ENCODE measurements at regions not wholly inside any gene's neighbourhood (a gene's known extent, or its start where the extent isn't known, plus 50 kb on each side); places are given as distances from the start of the nearest gene placed in this dataset.
A peak's percentile ranks its signal among the peaks of the same experiment; 100 is the strongest.

DNA sequence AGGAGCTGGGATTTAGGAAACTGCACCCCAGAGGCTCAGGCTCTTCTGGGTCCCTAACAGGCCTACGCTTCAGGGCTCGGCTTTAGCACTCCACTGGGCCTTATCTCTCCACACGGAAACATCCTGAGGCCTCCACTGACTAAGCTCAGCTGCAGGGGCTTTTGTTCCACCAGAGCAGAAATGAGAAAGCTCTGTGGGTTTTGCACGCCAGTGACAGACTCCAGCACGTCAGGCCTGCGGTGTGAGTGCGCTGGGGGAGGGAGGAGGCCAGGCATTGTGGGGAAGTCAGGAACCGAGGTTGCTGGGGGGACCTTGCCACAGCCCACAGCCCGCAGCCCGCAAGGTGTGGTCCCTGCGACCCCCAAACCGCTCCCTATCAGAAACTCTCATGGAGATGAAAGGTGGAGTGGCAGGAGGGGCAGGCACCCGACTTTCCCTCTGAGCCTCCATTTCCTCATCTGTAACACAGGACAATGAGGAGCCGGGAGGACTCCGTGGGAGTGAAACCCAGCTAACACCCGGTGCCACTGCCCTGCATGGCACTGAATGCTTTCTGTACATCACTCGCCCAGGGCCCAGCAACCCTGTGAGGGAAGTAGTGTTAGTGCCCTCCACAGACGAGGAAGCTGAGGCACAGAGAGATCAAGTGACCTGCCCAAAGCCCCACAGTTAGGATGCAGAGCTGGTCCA, 106.5 kb downstream of the TPRA1 start:
- DNase-seq: peak in 2 of 4 experiments; percentile 10 to 22

DNA sequence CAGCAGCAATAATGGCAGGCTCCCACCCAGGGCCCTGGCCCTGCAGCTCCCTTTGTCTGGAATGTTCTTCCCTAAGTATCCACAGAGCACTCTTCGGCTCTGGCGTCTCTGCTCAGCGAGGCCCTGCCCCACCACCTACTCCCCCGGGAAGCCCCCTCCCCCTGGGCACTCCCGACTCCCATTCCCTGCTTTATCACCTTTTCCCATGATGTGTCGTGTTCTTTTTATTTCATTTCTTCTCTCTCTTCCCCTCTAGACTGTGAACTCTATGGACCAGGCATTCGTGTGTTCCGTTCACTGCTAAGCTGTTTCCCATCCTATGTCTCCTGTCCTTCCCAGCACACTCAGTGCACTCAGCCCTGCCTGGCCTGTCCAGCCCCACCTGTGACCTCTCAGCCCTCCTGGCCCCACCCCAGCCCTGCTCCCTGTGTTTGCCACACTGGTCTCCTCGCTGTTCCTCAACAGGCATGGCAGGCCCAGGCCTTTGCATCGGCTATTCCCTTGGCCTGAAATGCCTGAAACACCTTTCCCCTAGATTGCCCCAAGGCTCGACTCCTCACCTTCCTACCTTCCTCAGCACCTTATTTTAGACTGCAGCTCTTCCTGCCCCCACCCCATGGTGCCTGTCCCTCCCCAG, 107.4 kb downstream of the TPRA1 start:
- DNase-seq: no peak

GRCh38 chr3:127482216-127483004, 108.1 kb downstream of the TPRA1 start:
- DNase-seq: no peak

DNA sequence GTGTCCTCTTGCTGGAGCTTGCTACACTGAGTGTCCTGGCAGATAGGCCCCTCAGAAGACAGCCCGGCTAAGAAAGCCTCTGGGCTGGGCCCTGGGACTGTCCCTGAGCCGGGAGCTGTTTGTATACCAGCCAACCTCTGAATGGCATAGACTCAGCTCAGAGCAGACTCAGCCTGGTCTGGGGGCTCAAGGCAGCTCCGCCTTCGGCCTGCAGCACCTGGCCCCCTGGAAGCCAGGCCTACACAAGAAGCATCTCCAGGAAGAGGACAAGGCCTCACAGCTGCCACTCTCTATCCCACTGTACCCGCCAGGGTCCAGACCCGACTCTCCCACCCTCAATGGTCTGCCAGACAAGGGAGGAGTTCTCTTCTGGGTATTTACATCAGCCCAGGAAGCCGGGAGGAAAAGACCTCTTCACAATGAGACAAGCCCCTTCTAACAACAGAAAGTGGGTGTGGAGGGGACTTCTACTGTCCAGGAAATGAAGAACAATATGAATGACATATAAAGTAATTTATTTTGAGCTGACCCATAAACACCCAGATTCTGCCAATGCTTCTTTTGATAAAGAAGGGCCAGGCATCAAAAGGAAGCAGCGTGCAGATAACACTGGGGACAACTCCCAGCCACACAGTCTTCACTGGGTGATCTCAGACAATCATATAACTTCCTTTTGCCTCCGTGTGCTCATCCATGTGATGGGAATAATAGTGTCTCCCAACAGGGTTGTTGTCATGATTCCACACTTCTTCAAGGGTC, 110.2 kb downstream of the TPRA1 start:
- no peak for DNase-seq

GRCh38 chr3:127479449-127479848, 111.1 kb downstream of the TPRA1 start:
- DNase-seq: no peak

DNA sequence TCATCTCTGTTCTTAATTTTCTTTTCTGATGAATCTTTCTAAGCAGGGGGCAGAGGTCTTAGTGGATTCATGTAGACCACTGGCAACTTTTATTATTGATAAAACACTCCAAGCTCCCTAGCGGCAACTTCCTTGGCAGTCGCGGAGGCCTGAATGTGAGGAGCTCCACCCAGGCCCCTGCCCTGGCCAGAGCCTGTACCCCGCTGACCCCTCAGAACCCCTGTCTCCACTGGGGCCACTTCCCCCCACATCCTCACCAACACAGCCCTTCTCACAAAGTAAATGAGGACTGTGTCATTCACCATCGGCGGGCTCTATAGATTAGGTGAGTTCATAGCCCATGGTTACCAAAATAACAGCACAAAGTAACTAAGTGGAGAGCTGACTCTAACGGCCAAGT, 111.6 kb downstream of the TPRA1 start:
- no peak for DNase-seq

DNA sequence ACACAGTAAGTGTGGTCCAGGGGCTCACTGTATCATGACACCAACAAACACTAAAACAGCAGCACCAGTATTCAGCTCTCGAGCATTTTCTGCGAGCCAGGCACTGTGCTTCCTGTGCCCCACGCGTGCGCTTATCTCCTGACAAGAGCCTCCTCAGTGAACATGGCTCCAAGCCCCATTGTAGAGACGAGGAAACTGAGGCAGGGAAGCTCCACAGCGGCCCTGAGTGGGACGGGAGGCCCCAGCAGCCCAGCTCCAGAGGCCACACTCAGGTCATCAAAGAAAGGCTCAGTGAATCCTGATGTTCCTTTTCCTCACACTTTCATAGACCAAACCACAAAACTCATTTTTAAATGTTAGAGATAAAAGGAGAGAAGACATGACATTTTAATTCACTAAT, 113.1 kb downstream of the TPRA1 start:
- no peak for DNase-seq

DNA sequence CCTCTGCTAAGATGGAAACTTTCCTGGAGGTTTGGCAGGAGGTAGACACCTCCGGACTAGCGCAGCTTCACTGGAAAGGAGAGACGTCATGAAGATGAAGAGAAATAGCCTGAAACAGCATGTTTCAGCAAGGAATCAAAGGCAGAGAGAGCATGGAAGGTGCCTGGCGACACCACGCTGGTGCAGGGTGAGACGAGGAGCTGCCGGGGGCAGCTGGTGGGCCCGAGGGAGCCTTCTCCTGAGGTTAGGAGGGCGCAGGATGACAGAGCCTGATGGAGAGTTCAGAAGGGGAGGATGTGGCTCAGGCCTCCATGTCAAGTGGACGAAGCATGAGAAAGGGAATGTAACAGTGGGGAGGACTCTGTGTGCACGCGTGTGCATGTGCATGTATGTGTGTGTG, 113.6 kb downstream of the TPRA1 start:
- no peak for DNase-seq

DNA sequence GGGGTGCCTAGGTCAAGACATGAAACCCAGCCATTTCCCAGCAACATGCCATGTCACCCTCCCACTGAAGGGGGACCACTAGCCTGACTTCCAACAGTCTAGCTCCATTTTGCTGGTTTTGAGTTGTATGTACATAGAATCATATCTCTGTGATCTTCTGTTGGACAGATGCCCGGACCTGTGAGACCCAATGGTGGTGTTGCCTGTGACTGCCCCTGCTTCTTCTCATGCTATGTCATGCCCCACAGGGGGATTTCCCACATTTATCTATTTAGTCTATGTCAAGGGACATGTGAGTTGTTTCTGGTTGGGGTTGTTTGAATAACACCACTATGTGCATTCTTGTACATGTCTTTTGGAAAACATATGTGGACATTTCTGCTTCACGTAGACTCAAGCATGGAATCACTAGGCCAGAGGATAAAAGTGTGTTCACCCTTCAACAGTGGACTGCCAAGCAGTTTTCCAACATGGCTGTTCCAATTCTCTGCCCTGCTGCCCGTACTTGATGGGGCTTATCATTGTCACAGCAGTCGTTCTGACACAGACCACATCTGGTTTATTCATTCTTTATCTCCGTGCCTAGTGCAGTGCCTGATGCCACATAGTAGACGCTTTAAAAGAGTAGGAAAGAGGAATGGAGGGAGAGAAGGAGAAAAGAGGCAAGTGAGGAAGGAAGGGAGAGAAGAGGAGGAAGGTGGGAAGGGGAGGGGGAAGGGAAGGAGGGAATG, 114.4 kb downstream of the TPRA1 start:
- DNase-seq: no peak

DNA sequence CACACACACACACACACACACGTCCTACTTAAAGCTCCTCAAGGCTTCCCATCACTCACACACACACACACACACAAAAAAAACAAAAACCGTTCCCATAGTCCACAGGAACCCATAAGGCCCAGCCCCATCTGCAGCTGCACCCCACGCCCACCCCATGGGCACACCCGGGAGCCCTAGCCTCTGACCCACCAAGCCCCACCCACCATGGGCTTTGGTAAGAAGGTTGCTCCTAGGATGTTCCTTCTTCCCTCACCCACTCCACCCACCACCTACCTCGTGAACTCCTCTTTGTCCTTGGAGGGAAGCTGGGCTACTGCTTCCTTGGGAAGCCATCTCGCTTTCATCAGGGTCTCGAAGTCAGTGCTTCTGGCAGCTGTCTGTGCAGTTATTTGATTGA, 115.1 kb downstream of the TPRA1 start:
- DNase-seq: peak; percentile 13 to 59 (median 46)

- no peak for DNase-seq
Measured at GRCh38 chr3:127473244-127474024, 117.1 kb downstream of the TPRA1 start.

GRCh38 chr3:127472506-127472905, 118.0 kb downstream of the TPRA1 start:
- DNase-seq: no peak

DNA sequence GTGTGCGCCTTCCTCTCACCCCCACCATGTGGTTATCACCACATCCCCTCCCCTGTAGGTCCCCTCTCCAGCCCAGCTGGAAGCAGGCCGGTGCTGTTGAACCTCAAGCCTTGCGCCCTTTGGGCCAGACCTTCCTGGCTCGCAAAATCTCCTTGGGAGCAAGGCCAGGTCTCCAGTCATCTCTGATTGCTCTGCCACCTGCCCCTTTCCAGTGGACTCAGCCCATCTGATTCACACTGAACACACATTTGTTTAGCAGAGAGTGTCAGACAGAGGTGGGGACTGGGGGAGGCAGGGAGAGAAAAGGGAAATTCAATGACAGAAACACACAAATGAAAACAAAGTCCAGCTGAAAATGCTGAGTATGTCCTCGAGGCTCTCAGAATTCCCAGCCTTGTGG, 119.4 kb downstream of the TPRA1 start:
- no peak for DNase-seq

- no peak for DNase-seq
Measured at GRCh38 chr3:127469760-127470159, 120.8 kb downstream of the TPRA1 start.

DNA sequence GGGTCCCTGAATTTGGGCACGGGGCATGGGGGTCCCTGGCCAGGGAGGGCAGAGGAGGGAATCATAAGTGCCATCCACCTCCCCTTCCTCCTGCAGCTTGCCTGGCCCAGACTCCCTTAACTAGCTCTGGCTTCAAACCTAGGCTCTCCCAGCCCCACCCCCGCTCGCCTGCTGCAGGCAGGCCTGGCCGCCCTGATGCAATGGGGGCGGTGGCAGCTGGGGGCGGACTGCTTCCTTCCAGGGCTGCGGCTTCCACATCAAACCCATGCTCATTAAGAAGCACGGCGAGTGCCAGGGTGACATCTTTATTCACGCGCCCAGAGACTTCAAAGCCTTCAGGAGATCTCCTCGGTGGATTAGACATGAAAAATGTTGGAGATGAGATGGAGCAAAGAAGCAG, 123.1 kb downstream of the TPRA1 start:
- DNase-seq: peak in 3 of 4 experiments; percentile 10 to 52 (median 43)

- DNase-seq: no peak
Measured at GRCh38 chr3:127464642-127465041, 125.9 kb downstream of the TPRA1 start.

GRCh38 chr3:127462111-127462655, 128.3 kb downstream of the TPRA1 start:
- no peak for DNase-seq

DNA sequence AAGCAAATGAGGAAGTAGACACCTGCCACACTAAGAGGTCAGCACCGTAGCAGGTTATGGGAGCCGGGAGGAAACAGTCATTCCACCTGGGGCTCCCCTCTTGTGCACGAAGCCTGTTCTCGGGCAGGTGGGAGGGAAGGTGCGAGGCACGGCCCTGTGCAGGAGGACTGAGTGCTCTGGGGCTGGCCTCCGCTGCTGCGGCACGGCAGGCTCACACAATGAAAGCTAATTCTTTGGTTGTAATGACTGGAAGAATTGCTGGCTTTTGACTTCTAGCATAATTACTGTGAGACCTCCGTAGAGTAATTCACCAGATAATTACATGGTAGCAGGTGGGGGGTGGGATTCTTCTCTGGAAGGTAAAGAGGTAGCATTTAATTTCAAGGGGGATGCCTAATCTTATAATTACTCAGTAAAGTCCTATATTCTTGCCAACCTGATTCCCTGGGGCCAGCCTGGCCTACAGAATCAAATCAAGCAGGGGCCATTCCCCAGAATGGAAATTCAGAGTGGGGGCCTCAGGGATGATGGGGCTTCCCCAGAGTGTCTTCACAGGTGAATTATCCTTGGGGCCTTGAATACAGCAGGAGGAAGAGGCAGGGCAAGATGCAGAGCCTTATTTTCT, 129.1 kb downstream of the TPRA1 start:
- no peak for DNase-seq

GRCh38 chr3:127459891-127460290, 130.6 kb downstream of the TPRA1 start:
- no peak for DNase-seq
